IMR-90 (cell line): ENCODE measurements at regions not wholly inside any gene's neighbourhood (a gene's known extent, or its start where the extent isn't known, plus 50 kb on each side); places are given as distances from the start of the nearest gene placed in this dataset.

ENCODE experiments used
- ATAC-seq: fragments of 200-7000 bp; cut with Tn5 transposase; 2 replicates; pipeline ENCODE4 v1.9.1; 2020; ENCODE audit warnings: low read depth, mild to moderate bottlenecking, moderate library complexity
- BruUV-seq: library from RNA; stranded (reverse); fragments of 400-500 nt; replicated peaks from 2 replicates; lab custom pipeline; 2021; lab: Mats Ljungman, UMichigan
- CTCF ChIA-PET: fragments of 300-600 bp; formaldehyde crosslinking; extraction: SDS; loops from one replicate; lab custom pipeline; 2021; ENCODE audit warnings: antibody characterized with exemption; lab: Yijun Ruan, JAX
- POLR2A ChIA-PET: fragments of 300-600 bp; sonication (Branson Sonifier 250); formaldehyde crosslinking; loops from one replicate; lab custom pipeline; 2022; ENCODE audit warnings: antibody characterized with exemption; ENCODE audit not compliant: unreplicated experiment; lab: Charles Lee
- DNase-seq: peaks from one replicate; pipeline ENCODE4 v3.0.0; 2013
- H2AFZ ChIP-seq: replicated peaks from 2 replicates; pipeline ENCODE3; 2013; ENCODE audit warnings: low read length, mild to moderate bottlenecking; ENCODE audit not compliant: poor library complexity
- H2AK5ac ChIP-seq: 2 replicates; pipeline ENCODE4 v1.6.1; 2013; ENCODE audit warnings: low read depth, low read length, inconsistent platforms
- H2AK9ac ChIP-seq: replicated peaks from 2 replicates; pipeline ENCODE3; 2013; ENCODE audit warnings: mild to moderate bottlenecking, low read depth, low read length, moderate library complexity; ENCODE audit not compliant: poor library complexity
- H2BK120ac ChIP-seq: 2 replicates; pipeline ENCODE4 v1.6.1; 2013; ENCODE audit warnings: low read depth, low read length, inconsistent platforms
- H2BK15ac ChIP-seq: 3 replicates; pipeline ENCODE4 v1.6.1; 2013; ENCODE audit warnings: low read depth, low read length, inconsistent platforms
- H2BK20ac ChIP-seq: 2 replicates; pipeline ENCODE4 v1.6.1; 2013; ENCODE audit warnings: low read depth, mild to moderate bottlenecking, inconsistent platforms, low read length, moderate library complexity
- H2BK5ac ChIP-seq: 2 replicates; pipeline ENCODE4 v1.6.1; 2013; ENCODE audit warnings: mild to moderate bottlenecking, low read depth, low read length, inconsistent platforms; ENCODE audit not compliant: poor library complexity, severe bottlenecking
- H3K14ac ChIP-seq: replicated peaks from 2 replicates; pipeline ENCODE4 v1.6.1; 2013; ENCODE audit warnings: low read depth, low read length, inconsistent platforms
- H3K18ac ChIP-seq: 2 replicates; pipeline ENCODE4 v1.6.1; 2013; ENCODE audit warnings: low read depth, low read length, control low read depth
- H3K23ac ChIP-seq: 2 replicates; pipeline ENCODE4 v1.6.1; 2013; ENCODE audit warnings: low read depth, low read length, inconsistent platforms
- H3K27ac ChIP-seq: 2 replicates; pipeline ENCODE4 v1.5.1; 2013; ENCODE audit warnings: mild to moderate bottlenecking, control low read depth, low read length; ENCODE audit not compliant: insufficient read depth
- H3K27me3 ChIP-seq: 2 replicates; pipeline ENCODE4 v1.6.1; 2013; ENCODE audit warnings: low read length; ENCODE audit not compliant: control insufficient read depth, insufficient read depth
- H3K36me3 ChIP-seq: 2 replicates; pipeline ENCODE4 v1.6.1; 2013; ENCODE audit warnings: low read length, mixed read lengths; ENCODE audit not compliant: control insufficient read depth, insufficient read depth
- H3K4ac ChIP-seq: 2 replicates; pipeline ENCODE4 v1.6.1; 2013; ENCODE audit warnings: low read depth, low read length, inconsistent platforms
- H3K4me1 ChIP-seq: 2 replicates; pipeline ENCODE4 v1.6.1; 2013; ENCODE audit warnings: low read length, mixed read lengths; ENCODE audit not compliant: control insufficient read depth, insufficient read depth
- H3K4me2 ChIP-seq: 2 replicates; pipeline ENCODE4 v1.6.1; 2013; ENCODE audit warnings: low read depth, mild to moderate bottlenecking, control low read depth, low read length, moderate library complexity
- H3K4me3 ChIP-seq: 2 replicates; pipeline ENCODE4 v1.5.1; 2013; ENCODE audit warnings: low read depth, mild to moderate bottlenecking, control low read depth, low read length, moderate library complexity; ENCODE audit not compliant: insufficient read depth
- H3K56ac ChIP-seq: 2 replicates; pipeline ENCODE4 v1.6.1; 2013; ENCODE audit warnings: low read length, inconsistent platforms; ENCODE audit not compliant: insufficient read depth; ENCODE audit errors: extremely low read depth
- H3K79me1 ChIP-seq, 2 experiments: 2 replicates each; pipeline ENCODE4 v1.6.1; 2013; ENCODE audit warnings: low read length in 2 of 2, inconsistent platforms in 1 of 2, low read depth in 1 of 2
- H3K9ac ChIP-seq: 2 replicates; pipeline ENCODE4 v1.6.1; 2013; ENCODE audit warnings: low read depth, low read length, control low read depth
- H3K9me1 ChIP-seq: 2 replicates; pipeline ENCODE4 v1.6.1; 2013; ENCODE audit warnings: low read length, inconsistent platforms; ENCODE audit not compliant: insufficient read depth
- H3K9me3 ChIP-seq: 2 replicates; pipeline ENCODE4 v1.6.1; 2013; ENCODE audit warnings: low read length; ENCODE audit not compliant: control insufficient read depth, insufficient read depth
- H4K20me1 ChIP-seq: 2 replicates; pipeline ENCODE4 v1.6.1; 2013; ENCODE audit warnings: low read length, inconsistent platforms; ENCODE audit not compliant: insufficient read depth
- H4K5ac ChIP-seq: 2 replicates; pipeline ENCODE4 v1.6.1; 2013; ENCODE audit warnings: mild to moderate bottlenecking, low read depth, low read length, control low read depth
- H4K8ac ChIP-seq, 2 experiments: 2 replicates each; pipeline ENCODE4 v1.6.1; 2013; ENCODE audit warnings: low read depth in 2 of 2, low read length in 2 of 2, control low read depth in 1 of 2, inconsistent platforms in 1 of 2
- H4K91ac ChIP-seq: 2 replicates; pipeline ENCODE4 v1.6.1; 2013; ENCODE audit warnings: low read depth, low read length, inconsistent platforms; ENCODE audit not compliant: insufficient read depth
- CEBPB ChIP-seq: IDR thresholded peaks from 2 replicates; pipeline ENCODE4 v1.6.1; 2012; ENCODE audit warnings: low read depth, low read length, improper control_type of control experiment
- CHD1 ChIP-seq: IDR thresholded peaks from 2 replicates; pipeline ENCODE4 v1.6.1; 2012; ENCODE audit warnings: low read depth, low read length, improper control_type of control experiment
- WGBS, 2 experiments: methylation state at CpG; one replicate each; pipeline versions ENCODE4 v1.1.5 to v1.1.7; 2013; ENCODE audit warnings: missing lambda C conversion rate in 2 of 2; ENCODE audit not compliant: insufficient read length in 1 of 2; ENCODE audit errors: extremely low coverage in 2 of 2; 5-methylcytosine and 5-hydroxymethylcytosine counted together
- dilution Hi-C: fragments of 300-500 bp; cut with HindIII; formaldehyde crosslinking; loops from one replicate; pipeline ENCODE4 v1.14.3; 2018; ENCODE audit warnings: low sequenced_read_pairs; ENCODE audit not compliant: unreplicated experiment
- in situ Hi-C: fragments of 300-500 bp; cut with MboI; formaldehyde crosslinking; loops from 3 replicates; pipeline ENCODE4 v1.14.3; 2019; ENCODE audit warnings: low sequenced_read_pairs, inconsistent platforms, mixed read lengths
- intact Hi-C: fragments of 100-400 bp; cut with micrococcal nuclease; formaldehyde crosslinking; loops from 2 replicates; pipeline ENCODE4 v1.10.0; 2022

- Histone ChIP-seq H2BK120ac (0 out of 2 replicates have a peak overlapping the region, but pooled peaks have one; percentile 2), H3K4me3 (no peak overlapping the region), H2BK15ac (no peak overlapping the region), H3K23ac (no peak overlapping the region), H3K9ac (no peak overlapping the region), H2AK9ac (no peak overlapping the region), H3K14ac (0 out of 2 replicates have a peak overlapping the region, but pooled peaks have one; percentile 13), H3K79me1 (no peaks in the 10 kb centered on the region), H3K18ac (no peak overlapping the region), H4K91ac (no peak overlapping the region), H4K5ac (no peak overlapping the region), H4K8ac (peak overlapping the region in 1 of 2 experiments; percentile 19; a peak in 1 of 4 replicates), H3K36me3 (no peaks in the 10 kb centered on the region), H3K4me1 (no peaks in the 10 kb centered on the region; the same call in 1 of the 2 replicates), H2BK5ac (peak overlapping the region; percentile 25), H3K27me3 (no peaks in the 10 kb centered on the region), H2AFZ (no peak overlapping the region), H3K56ac (no peak overlapping the region), H3K9me1 (no peaks in the 10 kb centered on the region), H2BK20ac (no peak overlapping the region), H2AK5ac (no peak overlapping the region), H3K4me2 (no peak overlapping the region), H4K20me1 (no peaks in the 10 kb centered on the region), H3K27ac (no peak overlapping the region), H3K9me3 (no peaks in the 10 kb centered on the region), H3K4ac (peak overlapping the region; percentile 8; the same call in 1 of the 2 replicates)
- peak; percentile 62 for ATAC-seq
- BruUV-seq: no TSS peak
- in situ Hi-C loops: no loop called here
- POLR2A ChIA-PET: no interaction called here
- CTCF ChIA-PET: interaction anchor here (0.6 to 1.5 kb wide), 3 partner anchors 9 to 229 kb away, joined by 3 read pairs; no protein-coding TSS in a partner anchor
- TF ChIP-seq CHD1 (no peak), CEBPB (peak; percentile 83)
- dilution Hi-C loops: no loop called here
- intact Hi-C loops: no loop called here
- WGBS, 2 experiments: no CpG with 5 or more reads among the region's 4 CpGs
- DNase-seq: peak; percentile 80
These were observed 507.2 kb downstream of the LTN1 start for GRCh38 chr21:28485301-28486022.
